ENCODE measurements at regions not wholly inside any gene's neighbourhood (a gene's known extent, or its start where the extent isn't known, plus 50 kb on each side); places are given as distances from the start of the nearest gene placed in this dataset.

GRCh38 chr14:71395151-71395604 lies 487.9 kb downstream of the PCNX1 start:
- 88% methylated on average over 5 of the region's 5 CpGs for WGBS
- no peak overlapping the region for H3K4me3 ChIP-seq
- no peaks in the 10 kb centered on the region for H3K36me3 ChIP-seq
- no peak for TF ChIP-seq POLR2AphosphoS5 (IDR thresholded peaks at IDR 0.05)
- TF ChIP-seq CTCF (IDR thresholded peaks at IDR 0.05), result no peak
- no peak for TF ChIP-seq POLR2A (IDR thresholded peaks at IDR 0.05)
- no peaks in the 10 kb centered on the region for H3K9me3 ChIP-seq
- H3K27ac ChIP-seq, result no peak overlapping the region
- no peaks in the 10 kb centered on the region for H3K4me1 ChIP-seq (replicated peaks)
- no peak for DNase-seq (ENCODE audit: low spot score)
- H3K27me3 ChIP-seq (replicated peaks; ENCODE audit: insufficient read depth), result no peaks in the 10 kb centered on the region
- intact Hi-C loops (cut with DNase I), result no loop called here

DNA sequence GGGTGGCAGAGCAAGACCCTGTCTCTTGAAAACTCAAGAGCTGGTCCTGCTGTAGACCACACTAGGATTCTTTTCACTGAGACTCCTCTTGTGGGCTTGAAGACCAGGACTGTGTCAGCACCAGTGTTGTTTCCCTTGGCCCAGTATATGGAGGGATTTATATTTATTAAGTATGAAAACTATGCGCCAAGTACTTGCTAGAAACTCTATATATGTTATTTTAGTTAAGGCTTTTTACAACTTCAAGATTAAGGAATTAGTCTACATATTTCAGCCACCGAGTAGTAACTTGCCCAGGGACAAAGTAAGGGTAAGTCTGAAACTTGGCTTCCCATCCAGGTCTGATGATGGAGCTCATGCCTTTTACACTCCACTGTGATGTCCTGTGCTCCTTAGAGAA lies 488.4 kb downstream of the PCNX1 start:
- Histone ChIP-seq H3K27me3 (replicated peaks; ENCODE audit: insufficient read depth) (no peaks in the 10 kb centered on the region), H3K4me1 (replicated peaks) (no peaks in the 10 kb centered on the region), H3K9me3 (no peaks in the 10 kb centered on the region), H3K27ac (no peak overlapping the region), H3K4me3 (no peak overlapping the region), H3K36me3 (no peaks in the 10 kb centered on the region)
- 93% methylated on average over 2 of the region's 2 CpGs for WGBS
- intact Hi-C loops (cut with DNase I), result no loop called here
- no peak for DNase-seq (ENCODE audit: low spot score)
- TF ChIP-seq CTCF (IDR thresholded peaks at IDR 0.05), result no peak

- Histone ChIP-seq H3K27ac (no peak overlapping the region), H3K4me3 (no peak overlapping the region), H3K4me1 (replicated peaks) (no peaks in the 10 kb centered on the region), H3K9me3 (no peaks in the 10 kb centered on the region), H3K27me3 (replicated peaks; ENCODE audit: insufficient read depth) (no peaks in the 10 kb centered on the region), H3K36me3 (no peaks in the 10 kb centered on the region)
- TF ChIP-seq CTCF (IDR thresholded peaks at IDR 0.05) (no peak), POLR2AphosphoS5 (IDR thresholded peaks at IDR 0.05) (no peak), POLR2A (IDR thresholded peaks at IDR 0.05) (no peak)
- DNase-seq (ENCODE audit: low spot score), result no peak
- WGBS, result 86% methylated on average over 3 of the region's 3 CpGs
- intact Hi-C loops (cut with DNase I), result no loop called here
Measured at GRCh38 chr14:71396050-71396677, 488.9 kb downstream of the PCNX1 start.

DNA sequence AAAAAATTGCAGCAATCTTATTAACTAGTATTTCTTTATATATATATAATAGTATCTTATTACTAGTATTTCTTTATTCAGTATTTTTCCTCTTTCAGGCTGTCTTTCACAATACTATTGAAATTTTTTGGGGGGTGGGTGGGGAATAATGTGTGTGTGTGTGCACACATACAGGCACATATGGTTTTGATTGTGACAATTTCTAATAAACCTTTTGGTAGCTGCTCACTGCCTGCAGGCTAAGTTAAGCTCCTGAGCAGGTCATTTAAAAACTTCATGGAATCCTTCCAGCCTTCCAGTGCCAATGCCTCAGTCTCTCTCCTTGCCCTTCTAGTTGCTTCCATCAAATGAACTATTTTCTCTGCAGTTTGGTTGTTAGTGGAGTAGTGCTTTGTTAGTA lies 490.1 kb downstream of the PCNX1 start:
- H3K9me3 ChIP-seq, result no peaks in the 10 kb centered on the region
- H3K4me3 ChIP-seq, result no peak overlapping the region
- H3K4me1 ChIP-seq (replicated peaks), result no peaks in the 10 kb centered on the region
- DNase-seq (ENCODE audit: low spot score), result no peak
- no peak for TF ChIP-seq CTCF (IDR thresholded peaks at IDR 0.05)
- TF ChIP-seq POLR2AphosphoS5 (IDR thresholded peaks at IDR 0.05), result no peak
- no peak for TF ChIP-seq POLR2A (IDR thresholded peaks at IDR 0.05)
- no peak overlapping the region for H3K27ac ChIP-seq
- no peaks in the 10 kb centered on the region for H3K27me3 ChIP-seq (replicated peaks; ENCODE audit: insufficient read depth)
- intact Hi-C loops (cut with DNase I), result no loop called here
- H3K36me3 ChIP-seq, result no peaks in the 10 kb centered on the region

GRCh38 chr14:71398450-71398849 lies 491.2 kb downstream of the PCNX1 start:
- TF ChIP-seq CTCF (IDR thresholded peaks at IDR 0.05), result no peak
- no peak for TF ChIP-seq POLR2AphosphoS5 (IDR thresholded peaks at IDR 0.05)
- no peak for TF ChIP-seq POLR2A (IDR thresholded peaks at IDR 0.05)
- H3K4me3 ChIP-seq, result no peak overlapping the region
- WGBS, result 96% methylated on average over 3 of the region's 3 CpGs
- intact Hi-C loops (cut with DNase I), result no loop called here
- H3K9me3 ChIP-seq, result no peaks in the 10 kb centered on the region
- no peak for DNase-seq (ENCODE audit: low spot score)
- H3K36me3 ChIP-seq, result no peaks in the 10 kb centered on the region
- H3K27ac ChIP-seq, result no peak overlapping the region
- H3K4me1 ChIP-seq (replicated peaks), result no peaks in the 10 kb centered on the region
- H3K27me3 ChIP-seq (replicated peaks; ENCODE audit: insufficient read depth), result no peaks in the 10 kb centered on the region

Measured in prostate gland (tissue), 2 donors.